HG02763 (cell line): ENCODE measurements at regions not wholly inside any gene's neighbourhood (a gene's known extent, or its start where the extent isn't known, plus 50 kb on each side); places are given as distances from the start of the nearest gene placed in this dataset.

ENCODE experiments used
- ATAC-seq: cut with Tn5 transposase; IDR thresholded peaks from one replicate; pipeline ENCODE4 v1.9.1; 2021; ENCODE audit warnings: mild to moderate bottlenecking, moderate library complexity; ENCODE audit not compliant: unreplicated experiment

DNA sequence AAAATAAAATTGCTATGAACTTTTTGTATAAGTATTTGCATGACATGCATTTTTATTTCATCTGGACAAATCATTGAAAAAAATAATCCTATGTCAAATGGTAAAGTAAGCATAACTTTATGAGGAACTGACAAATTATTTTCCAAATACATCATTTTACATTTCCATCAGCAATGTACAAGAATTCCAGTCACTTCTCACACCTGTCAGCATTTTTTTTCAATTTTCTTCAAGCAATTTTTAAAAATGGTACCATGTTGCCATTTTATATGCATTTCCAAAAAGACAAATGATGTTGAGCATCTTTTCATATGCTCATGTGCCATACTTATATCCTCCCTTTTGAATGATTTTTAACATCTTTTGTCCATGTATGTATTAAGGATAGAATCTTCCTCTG, 961.7 kb upstream of the PIK3C3 start:
- no peak for ATAC-seq

GRCh38 chr18:40987581-40987980, 967.5 kb upstream of the PIK3C3 start:
- ATAC-seq: no peak

DNA sequence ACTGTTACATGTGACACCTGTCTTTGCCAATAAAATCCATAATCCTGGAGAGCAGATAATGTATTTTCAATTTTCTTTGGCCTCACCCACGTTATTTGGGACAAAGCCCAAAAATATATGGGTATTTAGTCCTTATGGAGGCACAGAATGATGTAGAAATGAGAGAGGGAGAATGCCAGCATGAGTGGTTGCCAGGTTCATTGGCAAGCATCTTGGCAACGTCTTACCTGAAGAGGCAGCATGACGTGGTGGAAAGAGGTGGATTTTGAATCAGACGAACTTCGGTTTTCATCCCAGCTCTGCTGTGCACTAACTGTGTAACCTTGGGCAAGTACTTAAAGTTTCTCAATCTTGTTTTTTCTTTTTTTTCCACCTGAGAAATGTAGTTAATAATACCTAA, 969.6 kb upstream of the PIK3C3 start:
- ATAC-seq: no peak

DNA sequence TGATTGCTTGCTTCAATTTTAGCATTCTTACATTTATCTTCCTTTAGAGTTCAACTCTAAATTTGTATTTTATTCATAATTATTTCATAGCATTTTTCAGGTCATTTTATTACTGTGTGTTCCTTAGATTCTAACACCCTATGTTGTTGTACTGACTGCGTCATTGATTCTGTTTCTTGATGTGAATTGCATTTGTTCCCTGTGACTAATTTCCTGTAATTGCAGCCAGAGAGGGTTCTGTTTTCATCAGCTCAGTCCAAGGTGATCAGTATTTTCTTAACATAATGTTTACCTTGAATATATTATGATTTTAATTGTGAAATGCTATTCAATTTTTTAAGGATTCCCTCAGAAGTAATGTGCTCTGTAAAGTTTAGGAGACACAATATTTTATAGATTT, 970.2 kb upstream of the PIK3C3 start:
- ATAC-seq: no peak

GRCh38 chr18:40983835-40984234, 971.2 kb upstream of the PIK3C3 start:
- no peak for ATAC-seq

GRCh38 chr18:40980171-40980570, 974.9 kb upstream of the PIK3C3 start:
- ATAC-seq: no peak

GRCh38 chr18:40976050-40976449, 979.0 kb upstream of the PIK3C3 start:
- ATAC-seq: no peak

DNA sequence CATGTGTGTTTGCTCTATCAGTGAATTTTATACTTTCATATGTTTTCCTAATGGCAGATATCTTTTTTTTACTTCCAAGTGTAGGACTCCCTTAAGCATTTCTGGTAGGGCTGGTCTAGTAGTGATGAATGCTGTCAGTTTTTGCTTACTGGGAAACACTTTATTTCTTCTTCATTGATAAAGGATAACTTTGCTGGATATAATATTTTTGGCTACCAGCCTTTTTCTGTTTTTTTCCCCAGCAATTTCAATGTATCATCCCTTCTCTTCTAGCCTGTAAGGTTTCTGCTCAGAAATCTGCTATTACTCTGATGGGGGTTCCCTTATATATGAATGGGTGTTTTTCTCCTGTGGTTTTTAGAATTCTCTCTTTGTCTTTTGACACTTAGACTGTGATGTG, 980.6 kb upstream of the PIK3C3 start:
- ATAC-seq: no peak

DNA sequence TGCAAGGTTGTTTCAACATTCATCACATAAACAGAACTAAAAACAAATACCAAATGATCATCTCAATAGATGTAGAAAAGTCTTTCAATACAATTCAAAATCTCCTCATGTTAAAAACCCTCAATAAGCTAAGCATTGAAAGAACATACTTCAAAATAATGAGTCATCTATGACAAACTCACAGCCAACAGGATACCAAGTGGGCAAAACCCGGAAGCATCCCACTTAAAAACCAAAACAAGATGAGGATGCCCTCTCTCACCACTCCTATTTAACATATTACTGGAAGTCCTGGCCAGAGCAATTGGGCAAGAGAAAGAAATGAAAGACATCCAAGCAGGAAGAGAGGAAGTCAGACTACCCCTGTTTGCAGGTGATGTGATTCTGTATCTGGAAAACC, 992.2 kb upstream of the PIK3C3 start:
- ATAC-seq: no peak

DNA sequence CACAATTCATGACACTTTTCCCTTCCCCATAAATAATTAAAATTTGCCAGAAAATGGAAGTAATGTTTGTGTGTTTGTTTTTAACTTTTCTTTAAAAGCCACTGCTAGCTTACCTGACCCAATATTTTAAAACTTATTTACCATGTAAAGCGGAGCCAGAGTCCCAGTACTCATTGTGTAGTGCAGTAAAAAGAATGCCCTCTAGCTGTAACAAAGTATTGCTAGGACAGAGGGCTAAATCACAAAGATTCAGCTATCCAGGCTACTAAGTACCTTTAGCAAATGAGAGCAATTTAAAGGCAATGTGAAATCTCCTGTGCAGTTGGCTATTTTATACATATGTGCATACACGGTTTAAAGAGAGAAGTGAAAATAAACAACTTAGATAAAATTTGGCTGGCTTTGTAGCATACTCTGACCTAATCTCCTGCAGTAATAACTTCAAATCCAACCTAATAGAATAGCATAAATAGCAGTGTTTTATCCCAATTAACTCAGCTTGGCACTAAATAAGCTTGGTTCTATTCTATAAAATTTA, 997.4 kb upstream of the PIK3C3 start:
- no peak for ATAC-seq

- ATAC-seq: no peak
These were observed 998.8 kb upstream of the PIK3C3 start for GRCh38 chr18:40956213-40956612.

DNA sequence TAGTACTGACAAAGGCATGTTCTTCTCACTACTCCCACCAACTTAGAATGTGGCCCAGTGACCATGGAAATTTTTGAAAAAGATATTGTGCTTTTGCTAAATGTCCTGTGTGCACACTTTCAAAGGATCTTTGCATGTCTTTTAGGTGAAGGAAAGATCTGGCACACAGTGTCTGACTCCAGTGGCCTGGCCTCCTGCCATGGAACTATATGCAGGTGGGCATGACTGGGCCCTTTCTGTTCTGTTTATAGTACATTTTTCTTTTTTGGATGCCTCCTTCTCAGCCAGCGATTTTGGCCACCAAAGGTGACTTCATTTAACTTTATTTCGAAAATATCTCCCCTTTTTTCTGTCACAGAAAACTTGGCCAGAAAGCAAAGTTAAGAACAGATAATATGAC, 999.7 kb upstream of the PIK3C3 start:
- no peak for ATAC-seq

DNA sequence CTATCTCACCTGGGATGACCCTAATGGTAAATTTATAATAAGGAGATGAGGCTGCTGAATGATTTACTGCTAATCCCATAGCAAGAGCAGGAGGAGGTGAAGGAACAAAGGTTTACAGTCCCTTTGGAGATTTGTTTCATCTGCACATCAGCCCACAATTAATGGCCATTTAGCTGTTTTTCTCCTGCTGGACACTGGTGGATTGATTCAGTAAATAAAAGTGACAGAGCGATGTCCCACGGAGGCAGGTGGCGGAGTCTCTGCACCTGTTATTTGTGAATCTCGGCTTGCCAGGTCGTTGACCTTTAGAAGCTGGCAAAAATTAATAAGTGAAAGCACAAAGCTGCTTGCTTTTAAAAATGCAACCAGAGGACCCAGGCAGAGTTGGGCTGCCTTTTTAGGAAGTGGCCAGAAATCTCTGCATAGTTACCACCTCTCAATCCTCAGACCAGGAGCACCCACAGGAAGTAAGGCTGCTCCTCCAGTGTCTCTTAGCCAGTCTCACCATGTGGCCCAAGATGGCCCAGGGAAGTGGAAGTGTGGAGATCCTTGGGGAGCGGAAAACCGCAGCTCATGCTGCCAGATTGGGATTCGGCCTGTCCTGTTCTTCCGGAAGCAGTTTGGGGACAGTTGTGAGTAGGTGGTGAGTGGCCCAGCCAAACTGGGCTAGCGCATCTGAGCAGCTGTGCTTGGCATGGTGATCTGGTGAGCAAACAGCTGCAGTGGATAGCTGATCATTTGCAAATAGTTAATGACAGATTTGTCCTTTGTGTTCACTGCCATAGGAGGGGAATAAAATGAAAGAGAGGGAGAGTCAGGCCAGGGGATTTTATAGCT, 1005.7 kb upstream of the PIK3C3 start:
- no peak for ATAC-seq

DNA sequence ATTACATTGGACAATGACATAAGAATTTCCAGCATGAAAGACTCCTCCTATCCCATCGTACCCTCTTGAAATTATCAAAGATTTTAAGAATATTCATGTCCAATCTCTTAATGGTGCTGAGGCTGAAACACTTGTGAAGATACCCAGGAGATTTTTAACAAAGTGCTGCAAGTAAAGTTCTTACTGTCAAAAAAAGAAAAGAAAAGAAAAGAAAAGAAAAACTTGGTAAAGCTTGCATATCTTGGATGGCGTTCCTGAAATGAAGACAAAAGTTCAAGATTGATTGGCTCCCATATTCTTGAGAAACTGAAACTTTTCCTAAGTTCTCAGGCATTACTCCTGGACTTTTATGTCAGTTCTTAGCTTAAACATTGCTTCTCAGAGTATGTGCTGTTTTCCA, 1010.5 kb upstream of the PIK3C3 start:
- no peak for ATAC-seq

DNA sequence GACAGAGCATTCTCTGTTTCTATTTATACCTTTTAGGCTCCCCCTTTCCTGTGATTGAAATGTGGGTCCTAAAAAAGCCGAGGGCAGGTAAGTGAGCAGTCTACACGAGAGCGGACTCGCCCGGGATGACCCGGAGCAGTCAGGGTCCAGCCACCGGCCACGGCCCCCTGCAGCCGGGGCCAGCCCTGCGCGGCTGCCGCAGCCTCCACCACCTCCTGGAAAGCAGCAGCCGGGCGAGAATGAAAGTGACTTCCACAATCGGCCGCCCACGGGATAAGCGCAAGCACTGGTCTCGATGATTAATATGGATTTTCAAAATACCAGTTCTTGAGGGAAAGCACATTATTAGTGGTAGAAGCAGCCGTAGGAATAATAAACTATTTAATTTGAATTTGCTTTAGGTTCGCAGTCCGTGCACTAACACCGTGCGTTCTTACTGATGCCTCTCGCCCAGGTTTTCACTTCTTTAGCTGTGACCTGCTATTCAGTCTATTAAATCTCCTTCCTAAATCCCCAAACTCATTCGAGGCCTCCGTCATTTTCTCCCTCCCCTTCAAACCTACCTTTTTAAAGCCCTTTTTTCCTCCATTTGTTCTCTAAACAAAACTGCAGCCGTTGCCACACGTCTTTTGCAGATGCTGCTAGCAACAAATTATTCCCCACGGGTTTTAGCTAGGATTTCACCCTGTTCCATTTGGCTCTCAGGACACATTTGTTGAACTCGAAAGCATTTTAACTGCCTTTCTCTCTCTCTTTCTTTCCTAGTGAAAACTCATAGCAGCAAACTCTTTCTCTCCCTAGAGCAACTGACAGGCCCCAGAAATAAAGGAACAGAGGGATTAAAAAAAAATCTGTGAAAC, 1015.1 kb upstream of the PIK3C3 start:
- ATAC-seq: no peak

DNA sequence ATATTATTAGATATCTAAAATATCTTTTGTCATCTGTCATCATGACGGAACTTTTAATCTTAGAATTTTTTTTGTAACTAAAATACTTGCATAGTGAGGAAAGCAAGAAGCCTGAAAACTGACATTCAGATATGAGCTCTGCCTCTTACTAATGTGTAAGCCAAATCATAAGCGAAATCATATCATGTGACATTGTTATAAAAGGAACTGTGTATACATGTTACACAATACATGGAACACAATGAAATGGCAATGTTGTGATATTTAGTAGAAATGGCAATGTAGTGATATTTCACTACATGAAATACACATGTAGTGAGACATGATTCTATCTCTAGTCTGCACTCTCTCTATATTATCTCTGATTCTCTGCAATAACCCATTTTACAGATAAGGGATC, 1016.4 kb upstream of the PIK3C3 start:
- ATAC-seq: no peak

GRCh38 chr18:40937386-40937785, 1017.6 kb upstream of the PIK3C3 start:
- ATAC-seq: no peak

DNA sequence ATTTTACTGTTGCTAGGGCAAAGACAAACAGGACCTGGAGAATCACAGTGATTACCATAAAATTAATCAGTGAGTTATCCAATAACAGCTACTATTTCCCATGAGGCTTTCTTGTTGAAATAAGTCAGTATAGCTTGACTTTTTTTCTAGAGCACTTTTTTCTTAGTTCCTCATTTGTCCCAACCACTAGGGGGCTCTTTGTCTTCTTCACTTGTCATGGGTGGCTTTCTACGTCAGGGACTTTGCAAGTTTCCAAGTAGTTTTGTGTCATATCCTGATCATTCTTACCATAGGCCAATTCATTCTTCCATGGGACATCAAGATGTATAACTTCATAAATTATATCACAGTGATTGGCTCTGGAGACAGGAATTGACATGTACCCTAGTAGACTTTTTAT, 1019.6 kb upstream of the PIK3C3 start:
- no peak for ATAC-seq

DNA sequence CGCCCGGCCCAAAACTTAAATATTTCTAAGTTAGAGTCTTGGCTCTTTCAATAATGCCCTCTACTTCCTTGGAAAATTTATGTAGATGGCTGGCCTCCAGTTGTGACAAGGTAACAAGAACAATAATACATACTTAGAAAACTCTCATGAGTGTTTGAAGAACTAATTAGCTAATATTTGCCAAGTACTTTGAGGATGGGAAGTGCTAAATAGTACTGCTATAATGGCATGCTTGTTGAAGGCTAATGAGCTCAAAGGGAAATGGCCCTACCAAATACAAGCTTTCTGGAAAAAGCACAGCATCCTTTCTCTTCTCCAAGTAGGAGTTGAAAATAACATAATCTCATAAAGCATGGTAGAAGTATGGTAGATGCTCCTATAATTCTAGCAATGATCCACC, 1022.2 kb upstream of the PIK3C3 start:
- ATAC-seq: no peak

DNA sequence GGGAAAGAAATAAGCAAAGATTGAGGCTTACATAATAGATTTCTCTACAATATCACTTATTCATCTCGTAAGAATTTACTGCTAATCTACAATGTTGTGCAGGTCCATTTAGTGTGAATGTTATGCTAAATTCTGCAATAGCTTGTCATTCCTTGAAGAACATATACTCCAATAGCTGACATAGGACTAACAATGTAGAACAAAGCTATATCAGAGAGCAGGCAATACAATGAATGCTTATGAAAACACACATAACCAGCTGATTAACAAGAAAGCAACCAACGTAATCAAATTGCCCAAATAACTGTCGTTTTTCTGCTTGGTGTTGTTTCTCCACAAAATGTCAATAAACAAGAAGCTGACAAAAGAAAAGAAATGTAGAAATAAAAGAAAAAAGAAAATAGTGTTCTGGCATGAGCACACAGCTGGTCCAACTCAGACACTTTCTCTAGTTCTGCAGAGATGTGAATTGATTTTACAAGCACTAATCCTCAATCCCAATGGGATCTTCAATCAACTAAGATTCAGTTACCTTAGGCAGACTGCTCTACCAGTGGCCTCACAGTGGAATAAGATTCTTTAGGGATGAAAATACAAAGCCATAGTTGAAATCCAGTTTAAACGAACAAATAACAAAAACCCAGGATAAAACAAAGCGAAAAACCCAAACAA, 1024.7 kb upstream of the PIK3C3 start:
- ATAC-seq: no peak

DNA sequence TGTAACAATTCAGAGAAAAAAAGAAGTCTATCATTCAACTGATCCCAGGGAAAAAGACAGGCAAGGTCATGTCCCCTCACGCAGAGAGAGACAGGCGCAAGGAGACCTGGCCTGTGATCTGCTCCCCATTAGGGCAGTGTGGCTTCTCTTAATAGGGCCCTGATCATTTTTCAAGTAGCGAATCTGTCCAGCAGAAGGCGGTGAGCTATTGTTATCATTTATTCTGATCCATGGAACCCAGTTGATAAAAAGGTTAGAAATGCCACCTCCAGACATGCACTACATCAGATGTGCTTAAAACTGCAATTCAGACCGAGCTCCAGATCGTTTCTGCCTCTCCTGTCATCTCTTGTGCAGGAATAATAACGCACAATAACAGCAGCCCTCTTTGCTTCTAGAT, 1025.6 kb upstream of the PIK3C3 start:
- no peak for ATAC-seq
